ENCODE measurements at regions not wholly inside any gene's neighbourhood (a gene's known extent, or its start where the extent isn't known, plus 50 kb on each side); places are given as distances from the start of the nearest gene placed in this dataset.

GRCh38 chr18:57299931-57300330, 52.4 kb upstream of the ST8SIA3 start:
- no peak for DNase-seq (ENCODE audit: low read depth in 1 of 2, low spot score in 1 of 2)

DNA sequence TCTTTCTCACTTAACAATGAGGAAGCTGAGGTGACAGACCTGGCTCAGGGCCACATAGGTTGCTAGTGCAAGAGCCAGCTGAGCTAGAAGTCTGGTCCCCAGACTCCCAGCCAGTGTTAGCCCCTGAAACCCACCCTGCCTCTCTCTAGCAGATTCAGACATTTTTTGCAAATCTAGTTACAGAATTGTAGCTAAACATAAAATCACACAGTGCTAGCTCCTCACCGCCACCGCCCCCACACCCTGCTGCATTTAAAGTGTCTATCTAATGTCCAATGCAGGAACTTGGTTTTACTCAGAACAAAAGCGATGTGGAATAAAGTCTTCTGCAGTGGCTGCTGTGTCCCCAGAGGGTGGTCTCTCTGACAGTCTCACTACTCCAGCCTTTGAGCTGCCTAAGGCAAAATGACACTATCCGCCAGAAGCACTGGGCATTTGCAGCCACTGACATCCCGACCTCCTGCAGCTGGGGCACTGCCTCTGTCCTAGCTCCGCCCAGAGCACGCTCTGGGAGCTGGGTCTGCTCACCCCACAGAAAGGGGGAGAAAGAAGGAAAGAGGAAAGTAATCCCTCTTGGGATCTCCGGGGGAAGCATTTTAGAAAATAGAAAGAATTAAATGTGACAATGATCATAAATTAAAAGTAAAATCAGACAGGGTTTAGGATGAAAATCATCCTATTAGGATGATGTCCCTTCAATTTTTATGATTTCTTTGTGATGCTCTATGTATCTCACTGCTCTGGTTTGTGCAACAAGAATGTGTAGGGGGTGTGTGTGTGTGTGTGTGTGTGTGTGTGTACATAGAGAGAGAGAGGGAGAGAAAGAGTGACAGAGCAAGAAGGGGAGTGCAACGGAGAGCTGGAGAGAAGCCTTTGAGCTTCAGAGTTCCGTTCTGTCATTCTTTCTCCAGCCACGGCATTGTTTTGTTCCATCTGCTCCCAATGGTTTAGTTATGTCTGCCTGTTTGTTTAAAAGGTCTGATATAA, 50.5 kb upstream of the ST8SIA3 start:
- in situ Hi-C loops (cut with HindIII; ENCODE audit: low pct_unique_long_range_greater_than_20kb, low sequenced_read_pairs), result no loop called here
- no peak for TF ChIP-seq JUND (IDR thresholded peaks at IDR 0.05; ENCODE audit: low read depth)
- DNase-seq (ENCODE audit: low read depth in 1 of 2, low spot score in 1 of 2), result no peak

More at GRCh38 chr18:57299931-57300330, 52.4 kb upstream of the ST8SIA3 start:
- in situ Hi-C loops (cut with HindIII; ENCODE audit: low pct_unique_long_range_greater_than_20kb, low sequenced_read_pairs), result no loop called here
- TF ChIP-seq JUND (IDR thresholded peaks at IDR 0.05; ENCODE audit: low read depth), result no peak

All from T47D (cell line).